CD4-positive, alpha-beta T cell treated with Interleukin-15 for 4 hours (primary cell): ENCODE measurements at regions not wholly inside any gene's neighbourhood (a gene's known extent, or its start where the extent isn't known, plus 50 kb on each side); places are given as distances from the start of the nearest gene placed in this dataset.
"Not testable (repeated sequence)": the region's sequence is repeated elsewhere in the genome, so short reads cannot be mapped to it uniquely, and the experiment has no call there.

Experiments used
- DNase-seq: peaks from one replicate; pipeline ENCODE4 v3.0.0-alpha.2; 2020; ENCODE audit warnings: low spot score

GRCh38 chr17:13869331-13869940, 199.9 kb upstream of the COX10 start:
- DNase-seq: no peak

- DNase-seq: no peak
Measured at GRCh38 chr17:13871261-13871660, 198.0 kb upstream of the COX10 start.

GRCh38 chr17:13874134-13874533, 195.2 kb upstream of the COX10 start:
- DNase-seq: no peak

GRCh38 chr17:13874817-13875216, 194.5 kb upstream of the COX10 start:
- DNase-seq: no peak

GRCh38 chr17:13879961-13880466, 189.3 kb upstream of the COX10 start:
- DNase-seq: no peak

GRCh38 chr17:13883659-13884058, 185.6 kb upstream of the COX10 start:
- DNase-seq: no peak

- no peak for DNase-seq
Measured at GRCh38 chr17:13884347-13884746, 185.0 kb upstream of the COX10 start.

GRCh38 chr17:13885550-13885949, 183.8 kb upstream of the COX10 start:
- no peak for DNase-seq

- no peak for DNase-seq
Measured at GRCh38 chr17:13885953-13886889, 183.1 kb upstream of the COX10 start.

GRCh38 chr17:13888056-13888609, 181.2 kb upstream of the COX10 start:
- DNase-seq: no peak

GRCh38 chr17:13908971-13909370, 160.3 kb upstream of the COX10 start:
- DNase-seq: not testable (repeated sequence)

GRCh38 chr17:13909901-13910519, 159.3 kb upstream of the COX10 start:
- DNase-seq: no peak

GRCh38 chr17:13917634-13918033, 151.7 kb upstream of the COX10 start:
- no peak for DNase-seq

- no peak for DNase-seq
Measured at GRCh38 chr17:13918247-13918646, 151.1 kb upstream of the COX10 start.

- DNase-seq: no peak
Measured at GRCh38 chr17:13919818-13920217, 149.5 kb upstream of the COX10 start.

GRCh38 chr17:13920413-13920812, 148.9 kb upstream of the COX10 start:
- no peak for DNase-seq

GRCh38 chr17:13921841-13922776, 147.2 kb upstream of the COX10 start:
- DNase-seq: no peak

GRCh38 chr17:13922885-13923284, 146.4 kb upstream of the COX10 start:
- DNase-seq: no peak

GRCh38 chr17:13925579-13925978, 143.7 kb upstream of the COX10 start:
- no peak for DNase-seq

- peak; percentile 2 for DNase-seq
Measured at GRCh38 chr17:13931111-13931526, 138.2 kb upstream of the COX10 start.

GRCh38 chr17:13931800-13932460, 137.4 kb upstream of the COX10 start:
- no peak for DNase-seq
